H9 (cell line): ENCODE measurements at regions not wholly inside any gene's neighbourhood (a gene's known extent, or its start where the extent isn't known, plus 50 kb on each side); places are given as distances from the start of the nearest gene placed in this dataset.

Source experiments
- DNase-seq: peaks from one replicate; pipeline ENCODE4 v3.0.0-alpha.2; 2017
- H2AFZ ChIP-seq: one replicate; pipeline ENCODE4 v1.6.1; 2013; ENCODE audit warnings: mild to moderate bottlenecking, low read length, control low read depth, moderate library complexity
- H2AK5ac ChIP-seq: 2 replicates; pipeline ENCODE4 v1.6.1; 2013; ENCODE audit warnings: low read length, control low read depth, mixed read lengths; ENCODE audit not compliant: insufficient read length
- H2BK120ac ChIP-seq: one replicate; pipeline ENCODE4 v1.6.1; 2013; ENCODE audit warnings: low read depth, mild to moderate bottlenecking, low read length, control low read depth, inconsistent platforms; ENCODE audit not compliant: poor library complexity, severe bottlenecking
- H2BK12ac ChIP-seq: 2 replicates; pipeline ENCODE4 v1.6.1; 2013; ENCODE audit warnings: low read length, control low read depth, mixed read lengths, low read depth; ENCODE audit not compliant: insufficient read length
- H2BK15ac ChIP-seq: 2 replicates; pipeline ENCODE4 v1.6.1; 2013; ENCODE audit warnings: low read depth, low read length, control low read depth
- H2BK20ac ChIP-seq: one replicate; pipeline ENCODE4 v1.6.1; 2013; ENCODE audit warnings: low read depth, mild to moderate bottlenecking, low read length, control low read depth, inconsistent platforms; ENCODE audit not compliant: poor library complexity, severe bottlenecking
- H2BK5ac ChIP-seq: 2 replicates; pipeline ENCODE4 v1.6.1; 2013; ENCODE audit warnings: low read length, control low read depth, mixed read lengths; ENCODE audit not compliant: insufficient read length
- H3K14ac ChIP-seq: 2 replicates; pipeline ENCODE4 v1.6.1; 2013; ENCODE audit warnings: low read length, control low read depth; ENCODE audit not compliant: insufficient read depth
- H3K18ac ChIP-seq: 2 replicates; pipeline ENCODE4 v1.6.1; 2013; ENCODE audit warnings: low read depth, mild to moderate bottlenecking, mixed read lengths, low read length, control low read depth; ENCODE audit not compliant: insufficient read length
- H3K23ac ChIP-seq: 2 replicates; pipeline ENCODE4 v1.6.1; 2013; ENCODE audit warnings: low read length, control low read depth, mixed read lengths, low read depth; ENCODE audit not compliant: insufficient read length
- H3K23me2 ChIP-seq: 2 replicates; pipeline ENCODE4 v1.6.1; 2013; ENCODE audit warnings: low read depth, mild to moderate bottlenecking, mixed read lengths, low read length, control low read depth; ENCODE audit not compliant: insufficient read length, poor library complexity, severe bottlenecking
- H3K27ac ChIP-seq: 2 replicates; pipeline ENCODE4 v1.5.1; 2013; ENCODE audit warnings: low read length, control low read depth, mixed read lengths, low read depth; ENCODE audit not compliant: insufficient read length
- H3K27me3 ChIP-seq: 2 replicates; pipeline ENCODE4 v1.6.1; 2013; ENCODE audit warnings: low read length, control low read depth, inconsistent platforms; ENCODE audit not compliant: insufficient read depth
- H3K4ac ChIP-seq: 2 replicates; pipeline ENCODE4 v1.6.1; 2013; ENCODE audit warnings: low read depth, mild to moderate bottlenecking, control low read depth, inconsistent platforms, low read length, moderate library complexity
- H3K4me1 ChIP-seq: 2 replicates; pipeline ENCODE4 v1.6.1; 2013; ENCODE audit warnings: low read length, control low read depth, inconsistent platforms; ENCODE audit not compliant: insufficient read depth
- H3K4me2 ChIP-seq: 2 replicates; pipeline ENCODE4 v1.6.1; 2013; ENCODE audit warnings: low read length, control low read depth, mixed read lengths; ENCODE audit not compliant: insufficient read length, insufficient read depth
- H3K56ac ChIP-seq: 2 replicates; pipeline ENCODE4 v1.6.1; 2013; ENCODE audit warnings: low read depth, mild to moderate bottlenecking, mixed read lengths, low read length, control low read depth; ENCODE audit not compliant: insufficient read length
- H3K79me1 ChIP-seq: 2 replicates; pipeline ENCODE4 v1.6.1; 2013; ENCODE audit warnings: low read depth, mild to moderate bottlenecking, moderate library complexity, low read length, control low read depth, inconsistent platforms; ENCODE audit not compliant: insufficient read depth, poor library complexity, severe bottlenecking
- H3K79me2 ChIP-seq: 2 replicates; pipeline ENCODE4 v1.6.1; 2013; ENCODE audit warnings: low read length, control low read depth, inconsistent platforms; ENCODE audit not compliant: insufficient read depth
- H3K9ac ChIP-seq: 2 replicates; pipeline ENCODE4 v1.6.1; 2013; ENCODE audit warnings: low read length, control low read depth, mixed read lengths; ENCODE audit not compliant: insufficient read length; ENCODE audit errors: extremely low read depth
- H3K9me3 ChIP-seq: one replicate; pipeline ENCODE4 v1.6.1; 2013; ENCODE audit warnings: low read depth, low read length, inconsistent platforms; ENCODE audit not compliant: control insufficient read depth
- H3T11ph ChIP-seq: one replicate; pipeline ENCODE4 v1.6.1; 2013; ENCODE audit warnings: mild to moderate bottlenecking, low read length, control low read depth, inconsistent platforms
- H4K20me1 ChIP-seq: one replicate; pipeline ENCODE4 v1.6.1; 2013; ENCODE audit not compliant: control insufficient read depth, insufficient read length, insufficient read depth
- H4K5ac ChIP-seq: 2 replicates; pipeline ENCODE4 v1.6.1; 2013; ENCODE audit warnings: low read depth, mild to moderate bottlenecking, mixed read lengths, low read length, control low read depth; ENCODE audit not compliant: insufficient read length
- H4K8ac ChIP-seq: replicated peaks from 2 replicates; pipeline ENCODE4 v1.6.1; 2013; ENCODE audit warnings: low read length, control low read depth, mixed read lengths, low read depth; ENCODE audit not compliant: insufficient read length
- H4K91ac ChIP-seq: 2 replicates; pipeline ENCODE4 v1.6.1; 2013; ENCODE audit warnings: low read depth, mild to moderate bottlenecking, moderate library complexity, mixed read lengths, low read length, control low read depth; ENCODE audit not compliant: insufficient read length
- H3K27ac Mint-ChIP-seq, 3 experiments: 2 replicates in 2 of 3; 3 replicates in 1 of 3; pipeline ENCODE4 v1.8.0; 2020 to 2021; ENCODE audit warnings: mixed read lengths in 3 of 3, mild to moderate bottlenecking in 1 of 3, moderate library complexity in 1 of 3
- H3K27me3 Mint-ChIP-seq: 2 replicates; pipeline ENCODE4 v1.8.0; 2021; ENCODE audit warnings: low read depth, mild to moderate bottlenecking, moderate library complexity, mixed read lengths
- H3K36me3 Mint-ChIP-seq, 3 experiments: 2 replicates in 2 of 3; 3 replicates in 1 of 3; pipeline ENCODE4 v1.8.0; 2020 to 2021; ENCODE audit warnings: low read depth in 3 of 3, mixed read lengths in 3 of 3; ENCODE audit not compliant: insufficient read depth in 1 of 3
- H3K4me1 Mint-ChIP-seq, 2 experiments: 2 replicates each; pipeline ENCODE4 v1.8.0; 2020; ENCODE audit warnings: mixed read lengths in 2 of 2
- H3K4me3 Mint-ChIP-seq, 2 experiments: 2 replicates in 1 of 2; 3 replicates in 1 of 2; pipeline ENCODE4 v1.8.0; 2020 to 2021; ENCODE audit warnings: mild to moderate bottlenecking in 2 of 2, mixed read lengths in 2 of 2, moderate library complexity in 1 of 2
- H3K9me3 Mint-ChIP-seq, 2 experiments: 2 replicates in 1 of 2; 3 replicates in 1 of 2; pipeline ENCODE4 v1.8.0; 2020; ENCODE audit warnings: mild to moderate bottlenecking in 2 of 2, mixed read lengths in 2 of 2, moderate library complexity in 1 of 2
- CTCF ChIP-seq: fragments of 200-600 bp; sonication (generic); conservative IDR thresholded peaks from 3 replicates; pipeline ENCODE4 v1.8.0; 2021; ENCODE audit warnings: antibody characterized with exemption, mild to moderate bottlenecking
- WGBS: extraction: QIAGEN DNeasy Blood & Tissue Kit; methylation state at CpG from one replicate; pipeline ENCODE4 v1.1.7; 2013; ENCODE audit warnings: missing lambda C conversion rate, low lambda C conversion rate, mixed read lengths; ENCODE audit not compliant: insufficient read length; ENCODE audit errors: extremely low coverage; 5-methylcytosine and 5-hydroxymethylcytosine counted together

- Mint-ChIP-seq H3K36me3 (peaks cover 2 to 6% (median 3%) of the 10 kb centered on the region in 3 experiments; a peak in 4 of 7 replicates), H3K27ac (no peak overlapping the region), H3K27me3 (peaks cover 19% of the 10 kb centered on the region), H3K4me1 (peaks cover 10 to 20% of the 10 kb centered on the region in 2 experiments), H3K4me3 (no peak overlapping the region), H3K9me3 (peaks cover 4 to 7% of the 10 kb centered on the region in 2 experiments)
- Histone ChIP-seq H2BK120ac (no peak overlapping the region), H3K4ac (no peak overlapping the region), H3K79me2 (no peaks in the 10 kb centered on the region), H3K27me3 (no peaks in the 10 kb centered on the region), H2BK15ac (no peak overlapping the region), H3K14ac (no peak overlapping the region), H4K5ac (no peak overlapping the region), H3K27ac (no peak overlapping the region), H3K56ac (no peak overlapping the region), H3K4me1 (peaks cover 2% of the 10 kb centered on the region; the same call in 1 of the 2 replicates), H2AFZ (no peak overlapping the region), H4K20me1 (no peaks in the 10 kb centered on the region), H3T11ph (no peak overlapping the region), H2BK20ac (no peak overlapping the region), H3K9me3 (no peaks in the 10 kb centered on the region), H3K79me1 (no peaks in the 10 kb centered on the region), H4K8ac (no peak overlapping the region), H2BK12ac (no peak overlapping the region), H3K23me2 (no peaks in the 10 kb centered on the region), H3K23ac (no peak overlapping the region), H3K4me2 (no peak overlapping the region), H3K9ac (no peak overlapping the region), H3K18ac (no peak overlapping the region), H2BK5ac (no peak overlapping the region), H2AK5ac (no peak overlapping the region), H4K91ac (no peak overlapping the region)
- no CpG with 5 or more reads among the region's 13 CpGs for WGBS
- DNase-seq: no peak
- no peak for TF ChIP-seq CTCF
Measured at GRCh38 chr16:85974428-85975375, 75.7 kb downstream of the IRF8 start.
